GM18858 (cell line): ENCODE measurements at regions not wholly inside any gene's neighbourhood (a gene's known extent, or its start where the extent isn't known, plus 50 kb on each side); places are given as distances from the start of the nearest gene placed in this dataset.

Experiments
- ATAC-seq: cut with Tn5 transposase; IDR thresholded peaks from one replicate; pipeline ENCODE4 v1.9.1; 2021; ENCODE audit not compliant: unreplicated experiment

- ATAC-seq, result no peak
Measured at GRCh38 chr2:153028626-153029025, 310.2 kb downstream of the ARL6IP6 start.

GRCh38 chr2:153027533-153027932, 309.1 kb downstream of the ARL6IP6 start:
- no peak for ATAC-seq

GRCh38 chr2:153020201-153020600, 301.8 kb downstream of the ARL6IP6 start:
- ATAC-seq, result no peak

GRCh38 chr2:153005071-153005730, 286.8 kb downstream of the ARL6IP6 start:
- ATAC-seq, result peak; percentile 35

GRCh38 chr2:153004627-153005026, 286.2 kb downstream of the ARL6IP6 start:
- ATAC-seq, result peak; percentile 77

GRCh38 chr2:152974146-152974545, 255.7 kb downstream of the ARL6IP6 start:
- ATAC-seq, result no peak

GRCh38 chr2:152971685-152972084, 253.3 kb downstream of the ARL6IP6 start:
- no peak for ATAC-seq

- ATAC-seq, result no peak
Measured at GRCh38 chr2:152962446-152962845, 244.0 kb downstream of the ARL6IP6 start.

GRCh38 chr2:152961351-152961750, 242.9 kb downstream of the ARL6IP6 start:
- ATAC-seq, result no peak

- no peak for ATAC-seq
Measured at GRCh38 chr2:152950126-152950525, 231.7 kb downstream of the ARL6IP6 start.

GRCh38 chr2:152944099-152944498, 225.7 kb downstream of the ARL6IP6 start:
- ATAC-seq, result no peak

GRCh38 chr2:152942940-152943440, 224.6 kb downstream of the ARL6IP6 start:
- no peak for ATAC-seq

- ATAC-seq, result no peak
Measured at GRCh38 chr2:152930501-152930900, 212.1 kb downstream of the ARL6IP6 start.

GRCh38 chr2:152929628-152930027, 211.2 kb downstream of the ARL6IP6 start:
- ATAC-seq, result no peak

GRCh38 chr2:152925547-152926448, 207.4 kb downstream of the ARL6IP6 start:
- ATAC-seq, result peak; percentile 75

- no peak for ATAC-seq
Measured at GRCh38 chr2:152924722-152925121, 206.3 kb downstream of the ARL6IP6 start.

- ATAC-seq, result no peak
Measured at GRCh38 chr2:152924219-152924618, 205.8 kb downstream of the ARL6IP6 start.

- ATAC-seq, result no peak
Measured at GRCh38 chr2:152920846-152921245, 202.4 kb downstream of the ARL6IP6 start.

- no peak for ATAC-seq
Measured at GRCh38 chr2:152910970-152911369, 192.6 kb downstream of the ARL6IP6 start.

- no peak for ATAC-seq
Measured at GRCh38 chr2:152907046-152907445, 188.6 kb downstream of the ARL6IP6 start.

GRCh38 chr2:152894051-152894450, 175.6 kb downstream of the ARL6IP6 start:
- no peak for ATAC-seq

GRCh38 chr2:152890736-152891135, 172.3 kb downstream of the ARL6IP6 start:
- ATAC-seq, result no peak
